K562 (cell line): ENCODE measurements at regions not wholly inside any gene's neighbourhood (a gene's known extent, or its start where the extent isn't known, plus 50 kb on each side); places are given as distances from the start of the nearest gene placed in this dataset.

Experiments
- EHMT2 ChIP-seq: fragments of 450-650 bp; IDR thresholded peaks from 2 replicates; pipeline ENCODE4 v1.6.1; 2018; ENCODE audit warnings: antibody characterized with exemption
- GATA2 ChIP-seq: sonication (generic); formaldehyde crosslinking; IDR thresholded peaks from 2 replicates; pipeline ENCODE4 v1.4.0; 2020; ENCODE audit warnings: mild to moderate bottlenecking, missing genetic modification reagents
- LEF1 ChIP-seq: fragments of 450-650 bp; IDR thresholded peaks from 2 replicates; pipeline ENCODE4 v1.6.1; 2016; ENCODE audit warnings: mild to moderate bottlenecking
- MAFG ChIP-seq: fragments of 450-650 bp; conservative IDR thresholded peaks from 2 replicates; pipeline ENCODE4 v1.6.1; 2016; ENCODE audit warnings: missing genetic modification characterization, missing compliant biosample characterization
- PHF21A ChIP-seq: fragments of 450-650 bp; IDR thresholded peaks from 2 replicates; pipeline ENCODE4 v1.6.1; 2017; ENCODE audit warnings: low read depth, borderline replicate concordance
- POLR2A ChIP-seq: fragments of 450-650 bp; conservative IDR thresholded peaks from 2 replicates; pipeline ENCODE4 v1.6.1; 2016
- RFX1 ChIP-seq: fragments of 450-650 bp; IDR thresholded peaks from 2 replicates; pipeline ENCODE4 v1.6.1; 2016; ENCODE audit warnings: mild to moderate bottlenecking, moderate library complexity
- TF ChIP-seq, protein P1 (sequence below), 3 experiments: IDR thresholded peaks in 2 of 3; conservative IDR thresholded peaks in 1 of 3; 2 replicates each; pipeline ENCODE4 v1.5.1; 2011 to 2012; ENCODE audit warnings: low read length in 3 of 3, mild to moderate bottlenecking in 3 of 3, control low read depth in 2 of 3, improper control_type of control experiment in 1 of 3, inconsistent platforms in 1 of 3, low read depth in 1 of 3, mixed read lengths in 1 of 3, moderate library complexity in 1 of 3; ENCODE audit not compliant: insufficient read depth in 2 of 3
- TF ChIP-seq, protein P2 (sequence below): fragments of 150-350 bp; conservative IDR thresholded peaks from 2 replicates; pipeline ENCODE4 v1.6.1; 2014; ENCODE audit warnings: low read length
- TF ChIP-seq, protein P3 (sequence below): fragments of 250-450 bp; sonication (Bioruptor Pico); IDR thresholded peaks from 2 replicates; pipeline ENCODE4 v1.4.0; 2020
- TF ChIP-seq, protein P4 (sequence below), 2 experiments: fragments of 450-650 bp; formaldehyde crosslinking in 1 of 2; IDR thresholded peaks; 2 replicates each; pipeline versions ENCODE4 v1.4.0 to v1.6.1; 2014 to 2020; ENCODE audit warnings: mild to moderate bottlenecking in 2 of 2, borderline replicate concordance in 1 of 2, low read depth in 1 of 2

DNA sequence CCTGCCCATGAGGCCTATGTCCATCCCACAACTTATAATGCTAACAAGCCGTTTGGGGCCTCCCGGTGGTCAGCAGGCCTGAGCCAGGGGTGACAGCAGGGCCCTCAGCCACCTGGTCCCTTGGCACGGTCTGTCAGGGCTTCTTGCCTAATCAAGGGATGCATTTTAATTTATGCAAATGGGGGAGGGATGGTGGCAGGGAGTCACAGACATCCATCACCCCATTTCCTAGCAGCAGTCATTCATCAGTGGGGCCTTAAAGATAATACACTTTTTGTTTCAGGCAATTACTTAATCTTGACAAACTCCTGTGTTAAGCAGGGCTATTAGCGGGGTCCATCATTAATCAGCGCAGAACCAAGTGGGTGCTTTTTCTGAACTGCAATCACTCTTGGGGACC, 174.5 kb downstream of the GLI2 start:
- no peak for TF ChIP-seq LEF1
- no peak for TF ChIP-seq EHMT2
- TF ChIP-seq, protein P1, sequence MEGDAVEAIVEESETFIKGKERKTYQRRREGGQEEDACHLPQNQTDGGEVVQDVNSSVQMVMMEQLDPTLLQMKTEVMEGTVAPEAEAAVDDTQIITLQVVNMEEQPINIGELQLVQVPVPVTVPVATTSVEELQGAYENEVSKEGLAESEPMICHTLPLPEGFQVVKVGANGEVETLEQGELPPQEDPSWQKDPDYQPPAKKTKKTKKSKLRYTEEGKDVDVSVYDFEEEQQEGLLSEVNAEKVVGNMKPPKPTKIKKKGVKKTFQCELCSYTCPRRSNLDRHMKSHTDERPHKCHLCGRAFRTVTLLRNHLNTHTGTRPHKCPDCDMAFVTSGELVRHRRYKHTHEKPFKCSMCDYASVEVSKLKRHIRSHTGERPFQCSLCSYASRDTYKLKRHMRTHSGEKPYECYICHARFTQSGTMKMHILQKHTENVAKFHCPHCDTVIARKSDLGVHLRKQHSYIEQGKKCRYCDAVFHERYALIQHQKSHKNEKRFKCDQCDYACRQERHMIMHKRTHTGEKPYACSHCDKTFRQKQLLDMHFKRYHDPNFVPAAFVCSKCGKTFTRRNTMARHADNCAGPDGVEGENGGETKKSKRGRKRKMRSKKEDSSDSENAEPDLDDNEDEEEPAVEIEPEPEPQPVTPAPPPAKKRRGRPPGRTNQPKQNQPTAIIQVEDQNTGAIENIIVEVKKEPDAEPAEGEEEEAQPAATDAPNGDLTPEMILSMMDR (IDR thresholded peaks at IDR 0.05 in 2 of 3, conservative IDR thresholded peaks at IDR 0.05 in 1 of 3; ENCODE audit: insufficient read depth in 2 of 3, low read depth in 1 of 3, low read length in 3 of 3), result no peak
- no peak for TF ChIP-seq MAFG (tag)
- TF ChIP-seq GATA2 (CRISPR knock-in tag), result no peak
- TF ChIP-seq, protein P2, sequence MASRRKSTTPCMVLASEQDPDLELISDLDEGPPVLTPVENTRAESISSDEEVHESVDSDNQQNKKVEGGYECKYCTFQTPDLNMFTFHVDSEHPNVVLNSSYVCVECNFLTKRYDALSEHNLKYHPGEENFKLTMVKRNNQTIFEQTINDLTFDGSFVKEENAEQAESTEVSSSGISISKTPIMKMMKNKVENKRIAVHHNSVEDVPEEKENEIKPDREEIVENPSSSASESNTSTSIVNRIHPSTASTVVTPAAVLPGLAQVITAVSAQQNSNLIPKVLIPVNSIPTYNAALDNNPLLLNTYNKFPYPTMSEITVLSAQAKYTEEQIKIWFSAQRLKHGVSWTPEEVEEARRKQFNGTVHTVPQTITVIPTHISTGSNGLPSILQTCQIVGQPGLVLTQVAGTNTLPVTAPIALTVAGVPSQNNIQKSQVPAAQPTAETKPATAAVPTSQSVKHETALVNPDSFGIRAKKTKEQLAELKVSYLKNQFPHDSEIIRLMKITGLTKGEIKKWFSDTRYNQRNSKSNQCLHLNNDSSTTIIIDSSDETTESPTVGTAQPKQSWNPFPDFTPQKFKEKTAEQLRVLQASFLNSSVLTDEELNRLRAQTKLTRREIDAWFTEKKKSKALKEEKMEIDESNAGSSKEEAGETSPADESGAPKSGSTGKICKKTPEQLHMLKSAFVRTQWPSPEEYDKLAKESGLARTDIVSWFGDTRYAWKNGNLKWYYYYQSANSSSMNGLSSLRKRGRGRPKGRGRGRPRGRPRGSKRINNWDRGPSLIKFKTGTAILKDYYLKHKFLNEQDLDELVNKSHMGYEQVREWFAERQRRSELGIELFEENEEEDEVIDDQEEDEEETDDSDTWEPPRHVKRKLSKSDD, result no peak
- TF ChIP-seq PHF21A, result no peak
- TF ChIP-seq, protein P3, sequence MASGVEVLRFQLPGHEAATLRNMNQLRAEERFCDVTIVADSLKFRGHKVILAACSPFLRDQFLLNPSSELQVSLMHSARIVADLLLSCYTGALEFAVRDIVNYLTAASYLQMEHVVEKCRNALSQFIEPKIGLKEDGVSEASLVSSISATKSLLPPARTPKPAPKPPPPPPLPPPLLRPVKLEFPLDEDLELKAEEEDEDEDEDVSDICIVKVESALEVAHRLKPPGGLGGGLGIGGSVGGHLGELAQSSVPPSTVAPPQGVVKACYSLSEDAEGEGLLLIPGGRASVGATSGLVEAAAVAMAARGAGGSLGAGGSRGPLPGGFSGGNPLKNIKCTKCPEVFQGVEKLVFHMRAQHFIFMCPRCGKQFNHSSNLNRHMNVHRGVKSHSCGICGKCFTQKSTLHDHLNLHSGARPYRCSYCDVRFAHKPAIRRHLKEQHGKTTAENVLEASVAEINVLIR (CRISPR knock-in tag), result no peak
- TF ChIP-seq RFX1, result no peak
- TF ChIP-seq, protein P4, sequence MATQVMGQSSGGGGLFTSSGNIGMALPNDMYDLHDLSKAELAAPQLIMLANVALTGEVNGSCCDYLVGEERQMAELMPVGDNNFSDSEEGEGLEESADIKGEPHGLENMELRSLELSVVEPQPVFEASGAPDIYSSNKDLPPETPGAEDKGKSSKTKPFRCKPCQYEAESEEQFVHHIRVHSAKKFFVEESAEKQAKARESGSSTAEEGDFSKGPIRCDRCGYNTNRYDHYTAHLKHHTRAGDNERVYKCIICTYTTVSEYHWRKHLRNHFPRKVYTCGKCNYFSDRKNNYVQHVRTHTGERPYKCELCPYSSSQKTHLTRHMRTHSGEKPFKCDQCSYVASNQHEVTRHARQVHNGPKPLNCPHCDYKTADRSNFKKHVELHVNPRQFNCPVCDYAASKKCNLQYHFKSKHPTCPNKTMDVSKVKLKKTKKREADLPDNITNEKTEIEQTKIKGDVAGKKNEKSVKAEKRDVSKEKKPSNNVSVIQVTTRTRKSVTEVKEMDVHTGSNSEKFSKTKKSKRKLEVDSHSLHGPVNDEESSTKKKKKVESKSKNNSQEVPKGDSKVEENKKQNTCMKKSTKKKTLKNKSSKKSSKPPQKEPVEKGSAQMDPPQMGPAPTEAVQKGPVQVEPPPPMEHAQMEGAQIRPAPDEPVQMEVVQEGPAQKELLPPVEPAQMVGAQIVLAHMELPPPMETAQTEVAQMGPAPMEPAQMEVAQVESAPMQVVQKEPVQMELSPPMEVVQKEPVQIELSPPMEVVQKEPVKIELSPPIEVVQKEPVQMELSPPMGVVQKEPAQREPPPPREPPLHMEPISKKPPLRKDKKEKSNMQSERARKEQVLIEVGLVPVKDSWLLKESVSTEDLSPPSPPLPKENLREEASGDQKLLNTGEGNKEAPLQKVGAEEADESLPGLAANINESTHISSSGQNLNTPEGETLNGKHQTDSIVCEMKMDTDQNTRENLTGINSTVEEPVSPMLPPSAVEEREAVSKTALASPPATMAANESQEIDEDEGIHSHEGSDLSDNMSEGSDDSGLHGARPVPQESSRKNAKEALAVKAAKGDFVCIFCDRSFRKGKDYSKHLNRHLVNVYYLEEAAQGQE (IDR thresholded peaks at IDR 0.05; ENCODE audit: borderline replicate concordance), result no peak
- TF ChIP-seq, protein P4 (CRISPR knock-in tag; IDR thresholded peaks at IDR 0.05; ENCODE audit: low read depth), result no peak
- TF ChIP-seq POLR2A, result no peak
